GM12878 (cell line): ENCODE measurements at regions not wholly inside any gene's neighbourhood (a gene's known extent, or its start where the extent isn't known, plus 50 kb on each side); places are given as distances from the start of the nearest gene placed in this dataset.

Source experiments
- ATAC-seq: fragments of 200-7000 bp; cut with Tn5 transposase; 3 replicates; pipeline ENCODE4 v1.9.1; 2020; ENCODE audit warnings: mild to moderate bottlenecking, moderate library complexity
- BruUV-seq: library from RNA; stranded (reverse); fragments of 400-500 nt; replicated peaks from 2 replicates; lab custom pipeline; 2021; lab: Mats Ljungman, UMichigan
- CTCF ChIA-PET: fragments of 300-600 bp; sonication (Branson Sonifier 250); formaldehyde crosslinking; extraction: SDS; loops from one replicate; lab custom pipeline; 2021; ENCODE audit warnings: inconsistent platforms; lab: Yijun Ruan, JAX
- POLR2A ChIA-PET: fragments of 350-600 bp; formaldehyde crosslinking; extraction: SDS; loops from one replicate; lab custom pipeline; 2021; ENCODE audit warnings: inconsistent platforms; lab: Charles Lee
- RAD21 ChIA-PET: fragments of 300-600 bp; sonication (Branson Sonifier 250); formaldehyde crosslinking; loops from one replicate; lab custom pipeline; 2023; ENCODE audit warnings: antibody characterized with exemption; ENCODE audit not compliant: unreplicated experiment; lab: Charles Lee
- SMC1A ChIA-PET: fragments of 300-600 bp; sonication (Branson Sonifier 250); formaldehyde crosslinking; loops from one replicate; lab custom pipeline; 2023; ENCODE audit not compliant: unreplicated experiment, uncharacterized antibody; lab: Charles Lee
- DNase-seq: peaks from one replicate; pipeline ENCODE4 v3.0.0-alpha.2; 2011; ENCODE audit warnings: low read depth, low spot score
- FAIRE-seq: peaks from 3 replicates; lab custom pipeline; 2011; peaks lifted over from hg19 to GRCh38; lab: Jason Lieb, UNC
- H2AFZ ChIP-seq: 2 replicates; pipeline ENCODE4 v1.6.0; 2011; ENCODE audit warnings: low read depth, low read length, control low read depth; ENCODE audit not compliant: control insufficient read depth
- H3K27ac ChIP-seq: 2 replicates; pipeline ENCODE4 v1.5.1; 2011; ENCODE audit warnings: control low read depth; ENCODE audit not compliant: control insufficient read depth, insufficient read depth
- H3K27me3 ChIP-seq, 2 experiments: replicated peaks in 1 of 2; 2 replicates each; pipeline versions ENCODE4 v1.6.0 to v1.6.1; 2011; ENCODE audit warnings: low read length in 1 of 2; ENCODE audit not compliant: control insufficient read depth in 2 of 2, insufficient read depth in 2 of 2
- H3K36me3 ChIP-seq, 2 experiments: 2 replicates each; pipeline ENCODE4 v1.5.1; 2011; ENCODE audit warnings: low read length in 1 of 2; ENCODE audit not compliant: control insufficient read depth in 2 of 2, insufficient read depth in 2 of 2
- H3K4me1 ChIP-seq: 2 replicates; pipeline ENCODE4 v1.6.1; 2011; ENCODE audit warnings: mild to moderate bottlenecking, low read length, moderate library complexity, mixed read lengths; ENCODE audit not compliant: control insufficient read depth, insufficient read depth
- H3K4me2 ChIP-seq: 2 replicates; pipeline ENCODE4 v1.6.0; 2011; ENCODE audit warnings: control low read depth; ENCODE audit not compliant: control insufficient read depth, insufficient read depth
- H3K4me3 ChIP-seq: fragments of 200-600 bp; sonication (generic); 2 replicates; pipeline ENCODE4 v1.5.1; 2016
- H3K79me2 ChIP-seq: 2 replicates; pipeline ENCODE4 v1.6.0; 2011; ENCODE audit warnings: low read length; ENCODE audit not compliant: control insufficient read depth, insufficient read depth
- H3K9ac ChIP-seq: 2 replicates; pipeline ENCODE4 v1.8.0; 2011; ENCODE audit warnings: low read length, control low read depth, mixed read lengths; ENCODE audit not compliant: control insufficient read depth, insufficient read depth
- H3K9me3 ChIP-seq: replicated peaks from 3 replicates; pipeline ENCODE4 v1.5.1; 2011; ENCODE audit warnings: mild to moderate bottlenecking, low read length; ENCODE audit not compliant: control insufficient read depth, insufficient read depth
- H4K20me1 ChIP-seq: 2 replicates; pipeline ENCODE4 v1.6.0; 2011; ENCODE audit not compliant: control insufficient read depth, insufficient read depth
- SMAD1 ChIP-seq: fragments of 450-650 bp; IDR thresholded peaks from 2 replicates; pipeline ENCODE4 v1.6.1; 2018; ENCODE audit warnings: mild to moderate bottlenecking, low read depth; ENCODE audit not compliant: partially characterized antibody
- WGBS: methylation state at CpG from one replicate; pipeline ENCODE4 v1.1.6; 2016; ENCODE audit warnings: low lambda C conversion rate; ENCODE audit not compliant: insufficient replicate concordance, insufficient coverage; ENCODE audit errors: missing lambda C conversion rate; 5-methylcytosine and 5-hydroxymethylcytosine counted together
- in situ Hi-C: fragments of 300-500 bp; cut with MboI; formaldehyde crosslinking; loops from 9 replicates; pipeline ENCODE4 v1.14.3; 2018; ENCODE audit warnings: mixed read lengths
- intact Hi-C: fragments of 100-400 bp; cut with micrococcal nuclease; formaldehyde crosslinking; loops from one replicate; pipeline ENCODE4 v1.14.2; 2022; ENCODE audit not compliant: unreplicated experiment

- ChIA-PET RAD21 (interaction anchor here (0.8 kb wide), 1 partner anchor 11 kb away, joined by 5 read pairs; no protein-coding TSS in a partner anchor), CTCF (interaction anchor here (1.6 to 2.0 kb wide), 2 partner anchors 12 to 43 kb away, joined by 4 to 5 read pairs; no protein-coding TSS in a partner anchor), POLR2A (no interaction called here), SMC1A (interaction anchor here (0.9 to 1.3 kb wide), 2 partner anchors 11 to 22 kb away, joined by 3 read pairs; no protein-coding TSS in a partner anchor)
- H3K9me3 ChIP-seq, result no peaks in the 10 kb centered on the region
- H4K20me1 ChIP-seq, result no peaks in the 10 kb centered on the region
- no peak for ATAC-seq
- intact Hi-C loops (no loop called here), in situ Hi-C loops (no loop called here)
- no peaks in the 10 kb centered on the region for H3K27me3 ChIP-seq
- BruUV-seq, result no TSS peak
- no peak overlapping the region for H3K4me2 ChIP-seq
- H3K79me2 ChIP-seq, result no peaks in the 10 kb centered on the region
- TF ChIP-seq SMAD1, result no peak
- FAIRE-seq, result no peak
- H2AFZ ChIP-seq, result no peak overlapping the region
- H3K9ac ChIP-seq, result no peak overlapping the region
- 33% methylated on average over 2 of the region's 2 CpGs for WGBS
- no peak overlapping the region for H3K27ac ChIP-seq
- H3K4me1 ChIP-seq, result no peaks in the 10 kb centered on the region
- no peak for DNase-seq
- H3K36me3 ChIP-seq, result no peaks in the 10 kb centered on the region
- H3K4me3 ChIP-seq, result no peak overlapping the region
Measured at GRCh38 chr3:28191363-28191762, 50.1 kb upstream of the CMC1 start.
